ENCODE measurements at regions not wholly inside any gene's neighbourhood (a gene's known extent, or its start where the extent isn't known, plus 50 kb on each side); places are given as distances from the start of the nearest gene placed in this dataset.

- Histone ChIP-seq H3K4me2 (replicated peaks; ENCODE audit: extremely low read depth, low read length, poor library complexity, severe bottlenecking) (no peak overlapping the region), H3K27me3 (ENCODE audit: control insufficient read depth in 2 of 2, insufficient read depth in 2 of 2, low read length in 2 of 2) (no peaks in the 10 kb centered on the region), H2AFZ (ENCODE audit: insufficient read depth, low read depth, low read length, poor library complexity, severe bottlenecking) (no peak overlapping the region), H3K36me3 (replicated peaks in 1 of 2; ENCODE audit: control insufficient read depth in 1 of 2, insufficient read depth in 2 of 2, low read length in 2 of 2) (no peaks in the 10 kb centered on the region), H3K9me3 (replicated peaks in 1 of 2; ENCODE audit: control insufficient read depth in 1 of 2, insufficient read depth in 1 of 2, low read length in 2 of 2) (no peaks in the 10 kb centered on the region), H3K4me3 (replicated peaks in 1 of 3; ENCODE audit: low read depth in 2 of 3, low read length in 3 of 3) (no peak overlapping the region), H3K79me2 (ENCODE audit: insufficient read depth, low read length) (no peaks in the 10 kb centered on the region), H3K4me1 (ENCODE audit: control insufficient read depth in 1 of 2, insufficient read depth in 2 of 2, low read length in 2 of 2) (peaks cover 55 to 58% of the 10 kb centered on the region in 2 donors), H3K27ac (ENCODE audit: low read depth in 1 of 2, low read length in 2 of 2) (peak overlapping the region in 1 of 2 donors; percentile 95), H4K20me1 (ENCODE audit: insufficient read depth, low read length) (no peaks in the 10 kb centered on the region), H3K9ac (ENCODE audit: insufficient read depth, low read length, poor library complexity, severe bottlenecking) (no peak overlapping the region)
- WGBS (ENCODE audit: insufficient coverage): 94% methylated on average over 6 of the region's 9 CpGs
- TF ChIP-seq CTCF (IDR thresholded peaks at IDR 0.05): no peak
- H3K4me1 Mint-ChIP-seq: peaks cover 62% of the 10 kb centered on the region
- H3K27me3 Mint-ChIP-seq (ENCODE audit: low read depth in 3 of 3): peaks cover 0 to 2% (median 0%) of the 10 kb centered on the region in 3 donors
- peak overlapping the region in 2 of 7 donors; percentile 12 to 21 for H3K27ac Mint-ChIP-seq
- no peak overlapping the region for H3K4me3 Mint-ChIP-seq
- H3K36me3 Mint-ChIP-seq: peaks cover 2 to 4% of the 10 kb centered on the region in 2 donors
- DNase-seq: no peak
- intact Hi-C loops (cut with micrococcal nuclease): loop anchor here in 1 of 2 donors (5.0 kb wide), 1 partner anchor 37 kb away; no protein-coding TSS in a partner anchor
- H3K9me3 Mint-ChIP-seq: peaks cover 0 to 11% (median 5%) of the 10 kb centered on the region in 7 donors
Measured at GRCh38 chr12:124725099-124725498, 138.6 kb downstream of the SCARB1 start.

- H3K9ac ChIP-seq (ENCODE audit: insufficient read depth, low read length, poor library complexity, severe bottlenecking): no peak overlapping the region
- peaks cover 66% of the 10 kb centered on the region for H3K4me1 Mint-ChIP-seq
- DNase-seq: no peak
- no peaks in the 10 kb centered on the region for H4K20me1 ChIP-seq (ENCODE audit: insufficient read depth, low read length)
- H3K4me3 Mint-ChIP-seq: no peak overlapping the region
- 100% methylated on average over 1 of the region's 3 CpGs for WGBS (ENCODE audit: insufficient coverage)
- intact Hi-C loops (cut with micrococcal nuclease): loop anchor here in 1 of 2 donors (5.0 kb wide), 1 partner anchor 41 kb away; no protein-coding TSS in a partner anchor
- H3K4me2 ChIP-seq (replicated peaks; ENCODE audit: extremely low read depth, low read length, poor library complexity, severe bottlenecking): no peak overlapping the region
- no peaks in the 10 kb centered on the region for H3K36me3 ChIP-seq (replicated peaks in 1 of 2; ENCODE audit: control insufficient read depth in 1 of 2, insufficient read depth in 2 of 2, low read length in 2 of 2)
- H3K4me3 ChIP-seq (replicated peaks in 1 of 3; ENCODE audit: low read depth in 2 of 3, low read length in 3 of 3): no peak overlapping the region
- no peaks in the 10 kb centered on the region for H3K27me3 Mint-ChIP-seq (ENCODE audit: low read depth in 3 of 3)
- TF ChIP-seq CTCF (IDR thresholded peaks at IDR 0.05): no peak
- H3K79me2 ChIP-seq (ENCODE audit: insufficient read depth, low read length): no peaks in the 10 kb centered on the region
- H3K9me3 ChIP-seq (replicated peaks in 1 of 2; ENCODE audit: control insufficient read depth in 1 of 2, insufficient read depth in 1 of 2, low read length in 2 of 2): no peaks in the 10 kb centered on the region
- peaks cover 63 to 66% of the 10 kb centered on the region in 2 donors for H3K4me1 ChIP-seq (ENCODE audit: control insufficient read depth in 1 of 2, insufficient read depth in 2 of 2, low read length in 2 of 2)
- H2AFZ ChIP-seq (ENCODE audit: insufficient read depth, low read depth, low read length, poor library complexity, severe bottlenecking): no peak overlapping the region
- no peaks in the 10 kb centered on the region for H3K27me3 ChIP-seq (ENCODE audit: control insufficient read depth in 2 of 2, insufficient read depth in 2 of 2, low read length in 2 of 2)
- peak overlapping the region in 1 of 7 donors; percentile 43 for H3K27ac Mint-ChIP-seq
- H3K9me3 Mint-ChIP-seq: peaks cover 0 to 5% (median 2%) of the 10 kb centered on the region in 7 donors
- peaks cover 5 to 8% of the 10 kb centered on the region in 2 donors for H3K36me3 Mint-ChIP-seq
- no peak overlapping the region for H3K27ac ChIP-seq (ENCODE audit: low read depth in 1 of 2, low read length in 2 of 2)
Measured at GRCh38 chr12:124722878-124723277, 140.8 kb downstream of the SCARB1 start.

All from CD14-positive monocyte (primary cell).